WTC11 (cell line): ENCODE measurements at regions not wholly inside any gene's neighbourhood (a gene's known extent, or its start where the extent isn't known, plus 50 kb on each side); places are given as distances from the start of the nearest gene placed in this dataset.

Experiments used
- ATAC-seq: fragments of 200-7000 bp; cut with Tn5 transposase; 2 replicates; pipeline ENCODE4 v1.10.0; 2021; ENCODE audit warnings: mild to moderate bottlenecking, moderate library complexity
- CTCF ChIA-PET: fragments of 300-600 bp; sonication (Branson Sonifier 250); formaldehyde crosslinking; loops from one replicate; lab custom pipeline; 2021; ENCODE audit warnings: antibody characterized with exemption; lab: Charles Lee
- POLR2A ChIA-PET: fragments of 350-600 bp; sonication (Branson Sonifier 250); formaldehyde crosslinking; loops from one replicate; lab custom pipeline; 2021; ENCODE audit warnings: antibody characterized with exemption; lab: Charles Lee
- DNase-seq: peaks from one replicate; pipeline ENCODE4 v3.0.0; 2021; ENCODE audit warnings: low spot score
- H3K27ac Mint-ChIP-seq: 2 replicates; pipeline ENCODE4 v1.8.0; 2021; ENCODE audit warnings: mixed read lengths
- H3K27me3 Mint-ChIP-seq: 2 replicates; pipeline ENCODE4 v1.8.0; 2021; ENCODE audit warnings: low read depth, mild to moderate bottlenecking, moderate library complexity, mixed read lengths
- H3K36me3 Mint-ChIP-seq: 2 replicates; pipeline ENCODE4 v1.8.0; 2021; ENCODE audit warnings: mixed read lengths
- H3K4me1 Mint-ChIP-seq: 2 replicates; pipeline ENCODE4 v1.8.0; 2022; ENCODE audit warnings: mixed read lengths
- H3K4me3 Mint-ChIP-seq: 2 replicates; pipeline ENCODE4 v1.8.0; 2021; ENCODE audit warnings: mild to moderate bottlenecking, moderate library complexity, mixed read lengths
- H3K9me3 Mint-ChIP-seq: 2 replicates; pipeline ENCODE4 v1.8.0; 2021; ENCODE audit warnings: mixed read lengths
- ATF3 ChIP-seq: sonication (generic); formaldehyde crosslinking; conservative IDR thresholded peaks from 2 replicates; pipeline ENCODE4 v1.8.1; 2022; ENCODE audit warnings: mild to moderate bottlenecking, missing genetic modification reagents
- E2F5 ChIP-seq: sonication (generic); formaldehyde crosslinking; IDR thresholded peaks from 2 replicates; pipeline ENCODE4 v1.8.1; 2022; ENCODE audit warnings: mild to moderate bottlenecking, moderate library complexity, missing genetic modification reagents
- EMX1 ChIP-seq: fragments of 250-450 bp; sonication (Bioruptor Pico); IDR thresholded peaks from 2 replicates; pipeline ENCODE4 v1.8.0; 2021; ENCODE audit warnings: mild to moderate bottlenecking
- ESRRA ChIP-seq: sonication (generic); formaldehyde crosslinking; IDR thresholded peaks from 2 replicates; pipeline ENCODE4 v1.8.1; 2022; ENCODE audit warnings: mild to moderate bottlenecking, missing genetic modification reagents, borderline replicate concordance
- JAZF1 ChIP-seq: fragments of 250-450 bp; sonication (Bioruptor Pico); IDR thresholded peaks from 2 replicates; pipeline ENCODE4 v1.9.0; 2021; ENCODE audit warnings: moderate library complexity, mild to moderate bottlenecking, inconsistent platforms
- MAX ChIP-seq: sonication (generic); formaldehyde crosslinking; IDR thresholded peaks from 2 replicates; pipeline ENCODE4 v1.8.0; 2022; ENCODE audit warnings: mild to moderate bottlenecking, missing genetic modification reagents
- SMAD3 ChIP-seq: sonication (generic); formaldehyde crosslinking; IDR thresholded peaks from 2 replicates; pipeline ENCODE4 v1.8.0; 2022; ENCODE audit warnings: missing genetic modification reagents, mild to moderate bottlenecking, borderline replicate concordance
- ZNF281 ChIP-seq: sonication (generic); formaldehyde crosslinking; IDR thresholded peaks from 2 replicates; pipeline ENCODE4 v1.8.0; 2023; ENCODE audit warnings: mild to moderate bottlenecking, missing genetic modification reagents
- TF ChIP-seq, protein P1 (sequence below): sonication (generic); formaldehyde crosslinking; IDR thresholded peaks from 2 replicates; pipeline ENCODE4 v1.8.1; 2023; ENCODE audit warnings: mild to moderate bottlenecking, missing genetic modification reagents, moderate library complexity
- TF ChIP-seq, protein P2 (sequence below): sonication (generic); formaldehyde crosslinking; IDR thresholded peaks from 2 replicates; pipeline ENCODE4 v1.8.0; 2022; ENCODE audit warnings: missing genetic modification reagents
- TF ChIP-seq, protein P3 (sequence below): sonication (generic); formaldehyde crosslinking; IDR thresholded peaks from 2 replicates; pipeline ENCODE4 v1.8.1; 2022; ENCODE audit warnings: missing genetic modification reagents, borderline replicate concordance
- TF ChIP-seq, protein P4 (sequence below): sonication (generic); formaldehyde crosslinking; conservative IDR thresholded peaks from 2 replicates; pipeline ENCODE4 v1.8.1; 2023; ENCODE audit warnings: mild to moderate bottlenecking, low read depth, missing genetic modification reagents, moderate library complexity

DNA sequence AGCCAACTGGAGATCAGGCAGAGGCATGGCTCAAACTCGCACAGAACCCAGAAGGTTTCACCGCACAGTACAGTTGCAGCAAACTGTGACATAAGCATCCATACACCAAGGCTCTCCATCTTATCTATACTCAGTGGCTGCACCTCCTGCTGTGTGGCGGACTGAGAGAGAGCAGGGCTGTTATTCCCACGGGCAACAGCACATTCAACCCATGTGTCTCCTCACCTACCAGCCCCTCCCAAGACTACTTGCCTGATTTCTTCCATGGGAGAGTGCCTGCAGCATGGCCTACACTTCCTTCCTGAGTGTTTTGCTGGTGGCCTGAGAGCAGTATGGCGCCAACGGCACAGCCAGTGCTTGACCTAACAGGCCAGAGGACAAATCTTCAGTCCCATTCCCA lies 1606.6 kb downstream of the SLITRK1 start:
- no peak for TF ChIP-seq SMAD3 (CRISPR knock-in tag)
- TF ChIP-seq ATF3 (CRISPR knock-in tag) = no peak
- DNase-seq = no peak
- ChIA-PET POLR2A (no interaction called here), CTCF (no interaction called here)
- H3K36me3 Mint-ChIP-seq = no peaks in the 10 kb centered on the region
- H3K4me1 Mint-ChIP-seq = no peaks in the 10 kb centered on the region
- H3K27me3 Mint-ChIP-seq = no peaks in the 10 kb centered on the region
- no peak overlapping the region for H3K4me3 Mint-ChIP-seq
- no peak overlapping the region for H3K27ac Mint-ChIP-seq
- no peaks in the 10 kb centered on the region; the same call in 1 of the 2 replicates for H3K9me3 Mint-ChIP-seq
- ATAC-seq = no peak

DNA sequence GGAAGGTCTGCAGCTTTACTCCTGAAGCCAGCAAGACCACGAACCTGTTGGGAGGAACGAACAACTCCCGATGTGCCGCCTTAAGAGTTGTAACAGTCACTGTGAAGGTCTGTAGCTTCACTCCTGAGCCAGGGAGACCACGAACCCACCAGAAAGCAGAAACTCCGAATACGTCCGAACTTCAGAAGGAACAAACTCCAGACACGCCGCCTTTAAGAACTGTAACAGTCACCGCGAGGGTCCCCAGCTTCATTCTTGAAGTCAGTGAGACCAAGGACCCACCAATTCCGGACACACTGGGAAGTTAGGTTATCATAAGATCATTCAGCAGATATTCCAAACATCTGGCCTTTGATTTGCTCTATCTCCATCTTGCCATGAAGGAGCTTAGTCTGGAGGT lies 1623.0 kb downstream of the SLITRK1 start:
- TF ChIP-seq, protein P1, sequence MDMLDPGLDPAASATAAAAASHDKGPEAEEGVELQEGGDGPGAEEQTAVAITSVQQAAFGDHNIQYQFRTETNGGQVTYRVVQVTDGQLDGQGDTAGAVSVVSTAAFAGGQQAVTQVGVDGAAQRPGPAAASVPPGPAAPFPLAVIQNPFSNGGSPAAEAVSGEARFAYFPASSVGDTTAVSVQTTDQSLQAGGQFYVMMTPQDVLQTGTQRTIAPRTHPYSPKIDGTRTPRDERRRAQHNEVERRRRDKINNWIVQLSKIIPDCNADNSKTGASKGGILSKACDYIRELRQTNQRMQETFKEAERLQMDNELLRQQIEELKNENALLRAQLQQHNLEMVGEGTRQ (CRISPR knock-in tag) = no peak
- TF ChIP-seq EMX1 (CRISPR knock-in tag) (no peak), JAZF1 (CRISPR knock-in tag) (no peak), MAX (CRISPR knock-in tag) (no peak), ZNF281 (CRISPR knock-in tag) (no peak), E2F5 (no peak), ESRRA (CRISPR knock-in tag) (no peak)
- TF ChIP-seq, protein P2, sequence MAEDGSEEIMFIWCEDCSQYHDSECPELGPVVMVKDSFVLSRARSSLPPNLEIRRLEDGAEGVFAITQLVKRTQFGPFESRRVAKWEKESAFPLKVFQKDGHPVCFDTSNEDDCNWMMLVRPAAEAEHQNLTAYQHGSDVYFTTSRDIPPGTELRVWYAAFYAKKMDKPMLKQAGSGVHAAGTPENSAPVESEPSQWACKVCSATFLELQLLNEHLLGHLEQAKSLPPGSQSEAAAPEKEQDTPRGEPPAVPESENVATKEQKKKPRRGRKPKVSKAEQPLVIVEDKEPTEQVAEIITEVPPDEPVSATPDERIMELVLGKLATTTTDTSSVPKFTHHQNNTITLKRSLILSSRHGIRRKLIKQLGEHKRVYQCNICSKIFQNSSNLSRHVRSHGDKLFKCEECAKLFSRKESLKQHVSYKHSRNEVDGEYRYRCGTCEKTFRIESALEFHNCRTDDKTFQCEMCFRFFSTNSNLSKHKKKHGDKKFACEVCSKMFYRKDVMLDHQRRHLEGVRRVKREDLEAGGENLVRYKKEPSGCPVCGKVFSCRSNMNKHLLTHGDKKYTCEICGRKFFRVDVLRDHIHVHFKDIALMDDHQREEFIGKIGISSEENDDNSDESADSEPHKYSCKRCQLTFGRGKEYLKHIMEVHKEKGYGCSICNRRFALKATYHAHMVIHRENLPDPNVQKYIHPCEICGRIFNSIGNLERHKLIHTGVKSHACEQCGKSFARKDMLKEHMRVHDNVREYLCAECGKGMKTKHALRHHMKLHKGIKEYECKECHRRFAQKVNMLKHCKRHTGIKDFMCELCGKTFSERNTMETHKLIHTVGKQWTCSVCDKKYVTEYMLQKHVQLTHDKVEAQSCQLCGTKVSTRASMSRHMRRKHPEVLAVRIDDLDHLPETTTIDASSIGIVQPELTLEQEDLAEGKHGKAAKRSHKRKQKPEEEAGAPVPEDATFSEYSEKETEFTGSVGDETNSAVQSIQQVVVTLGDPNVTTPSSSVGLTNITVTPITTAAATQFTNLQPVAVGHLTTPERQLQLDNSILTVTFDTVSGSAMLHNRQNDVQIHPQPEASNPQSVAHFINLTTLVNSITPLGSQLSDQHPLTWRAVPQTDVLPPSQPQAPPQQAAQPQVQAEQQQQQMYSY (CRISPR knock-in tag) = no peak
- TF ChIP-seq, protein P3, sequence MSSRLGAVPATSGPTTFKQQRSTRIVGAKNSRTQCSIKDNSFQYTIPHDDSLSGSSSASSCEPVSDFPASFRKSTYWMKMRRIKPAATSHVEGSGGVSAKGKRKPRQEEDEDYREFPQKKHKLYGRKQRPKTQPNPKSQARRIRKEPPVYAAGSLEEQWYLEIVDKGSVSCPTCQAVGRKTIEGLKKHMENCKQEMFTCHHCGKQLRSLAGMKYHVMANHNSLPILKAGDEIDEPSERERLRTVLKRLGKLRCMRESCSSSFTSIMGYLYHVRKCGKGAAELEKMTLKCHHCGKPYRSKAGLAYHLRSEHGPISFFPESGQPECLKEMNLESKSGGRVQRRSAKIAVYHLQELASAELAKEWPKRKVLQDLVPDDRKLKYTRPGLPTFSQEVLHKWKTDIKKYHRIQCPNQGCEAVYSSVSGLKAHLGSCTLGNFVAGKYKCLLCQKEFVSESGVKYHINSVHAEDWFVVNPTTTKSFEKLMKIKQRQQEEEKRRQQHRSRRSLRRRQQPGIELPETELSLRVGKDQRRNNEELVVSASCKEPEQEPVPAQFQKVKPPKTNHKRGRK = no peak
- TF ChIP-seq, protein P4, sequence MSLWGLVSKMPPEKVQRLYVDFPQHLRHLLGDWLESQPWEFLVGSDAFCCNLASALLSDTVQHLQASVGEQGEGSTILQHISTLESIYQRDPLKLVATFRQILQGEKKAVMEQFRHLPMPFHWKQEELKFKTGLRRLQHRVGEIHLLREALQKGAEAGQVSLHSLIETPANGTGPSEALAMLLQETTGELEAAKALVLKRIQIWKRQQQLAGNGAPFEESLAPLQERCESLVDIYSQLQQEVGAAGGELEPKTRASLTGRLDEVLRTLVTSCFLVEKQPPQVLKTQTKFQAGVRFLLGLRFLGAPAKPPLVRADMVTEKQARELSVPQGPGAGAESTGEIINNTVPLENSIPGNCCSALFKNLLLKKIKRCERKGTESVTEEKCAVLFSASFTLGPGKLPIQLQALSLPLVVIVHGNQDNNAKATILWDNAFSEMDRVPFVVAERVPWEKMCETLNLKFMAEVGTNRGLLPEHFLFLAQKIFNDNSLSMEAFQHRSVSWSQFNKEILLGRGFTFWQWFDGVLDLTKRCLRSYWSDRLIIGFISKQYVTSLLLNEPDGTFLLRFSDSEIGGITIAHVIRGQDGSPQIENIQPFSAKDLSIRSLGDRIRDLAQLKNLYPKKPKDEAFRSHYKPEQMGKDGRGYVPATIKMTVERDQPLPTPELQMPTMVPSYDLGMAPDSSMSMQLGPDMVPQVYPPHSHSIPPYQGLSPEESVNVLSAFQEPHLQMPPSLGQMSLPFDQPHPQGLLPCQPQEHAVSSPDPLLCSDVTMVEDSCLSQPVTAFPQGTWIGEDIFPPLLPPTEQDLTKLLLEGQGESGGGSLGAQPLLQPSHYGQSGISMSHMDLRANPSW (CRISPR knock-in tag) = no peak
- TF ChIP-seq, all 79 proteins: peak for 0
- ChIA-PET CTCF (no interaction called here), POLR2A (no interaction called here)
- no peak for ATAC-seq
- Mint-ChIP-seq H3K27ac (no peak overlapping the region), H3K4me1 (no peaks in the 10 kb centered on the region), H3K27me3 (no peaks in the 10 kb centered on the region), H3K9me3 (peaks cover 20% of the 10 kb centered on the region), H3K36me3 (peaks cover 10% of the 10 kb centered on the region), H3K4me3 (no peak overlapping the region)
- DNase-seq = no peak
